Osteocyte (in vitro differentiated cells): ENCODE measurements at regions not wholly inside any gene's neighbourhood (a gene's known extent, or its start where the extent isn't known, plus 50 kb on each side); places are given as distances from the start of the nearest gene placed in this dataset.

Source experiments
- DNase-seq: peaks from one replicate; pipeline ENCODE4 v3.0.0; 2021; ENCODE audit warnings: mixed read lengths; ENCODE audit not compliant: unreplicated experiment; ENCODE audit errors: extremely low spot score
- H3K27ac Mint-ChIP-seq: one replicate; pipeline ENCODE4 v1.8.0; 2021; ENCODE audit warnings: mild to moderate bottlenecking, mixed read lengths; ENCODE audit not compliant: unreplicated experiment
- H3K27me3 Mint-ChIP-seq: one replicate; pipeline ENCODE4 v1.8.0; 2021; ENCODE audit warnings: mixed read lengths; ENCODE audit not compliant: unreplicated experiment
- H3K36me3 Mint-ChIP-seq: one replicate; pipeline ENCODE4 v1.8.0; 2021; ENCODE audit warnings: mixed read lengths; ENCODE audit not compliant: unreplicated experiment
- H3K4me1 Mint-ChIP-seq: one replicate; pipeline ENCODE4 v1.8.0; 2021; ENCODE audit warnings: mixed read lengths; ENCODE audit not compliant: unreplicated experiment
- H3K4me3 Mint-ChIP-seq: one replicate; pipeline ENCODE4 v1.8.0; 2021; ENCODE audit warnings: mild to moderate bottlenecking, moderate library complexity, mixed read lengths; ENCODE audit not compliant: unreplicated experiment
- H3K9me3 Mint-ChIP-seq: one replicate; pipeline ENCODE4 v1.8.0; 2021; ENCODE audit warnings: mixed read lengths; ENCODE audit not compliant: unreplicated experiment
- TF ChIP-seq, protein P1 (sequence below): fragments of 200-600 bp; sonication (generic); IDR thresholded peaks from 2 replicates; pipeline ENCODE4 v1.5.0; 2021; ENCODE audit warnings: antibody characterized with exemption, mild to moderate bottlenecking, moderate library complexity

DNA sequence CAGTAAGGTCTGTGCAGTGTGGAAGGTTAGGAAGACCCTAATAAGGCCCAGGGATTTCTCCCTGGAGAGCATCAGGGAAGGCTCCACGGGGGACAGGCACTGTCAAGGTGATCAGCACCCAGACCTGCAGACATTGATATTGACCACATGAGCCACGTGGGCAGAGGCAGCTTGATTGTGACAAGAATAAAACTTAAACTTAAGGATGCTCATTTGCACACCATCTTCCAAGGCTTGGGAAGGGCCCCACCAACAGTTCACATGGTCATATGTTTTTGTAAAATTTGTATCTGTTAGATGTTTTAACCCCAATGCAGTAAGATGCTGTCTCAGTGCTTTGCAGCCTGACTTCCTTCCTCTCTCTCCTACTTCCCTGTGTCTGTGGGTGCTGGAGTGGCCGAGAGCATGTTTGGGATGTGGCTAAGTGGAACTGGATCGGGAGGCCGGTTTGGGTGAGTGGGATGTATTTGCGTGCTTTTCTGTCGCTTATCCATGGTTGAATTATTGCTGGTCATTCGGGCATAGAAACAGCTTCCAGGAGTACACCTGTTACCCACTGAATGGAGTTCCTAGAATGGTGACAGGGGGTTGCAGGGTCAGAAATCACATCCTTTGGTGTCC, 49.8 kb upstream of the OLIG2 start:
- Mint-ChIP-seq H3K4me3 (no peak overlapping the region), H3K27me3 (peaks cover 31% of the 10 kb centered on the region), H3K4me1 (no peaks in the 10 kb centered on the region), H3K36me3 (no peaks in the 10 kb centered on the region), H3K9me3 (no peaks in the 10 kb centered on the region), H3K27ac (no peak overlapping the region)
- DNase-seq: peak; percentile 57
- TF ChIP-seq, protein P1, sequence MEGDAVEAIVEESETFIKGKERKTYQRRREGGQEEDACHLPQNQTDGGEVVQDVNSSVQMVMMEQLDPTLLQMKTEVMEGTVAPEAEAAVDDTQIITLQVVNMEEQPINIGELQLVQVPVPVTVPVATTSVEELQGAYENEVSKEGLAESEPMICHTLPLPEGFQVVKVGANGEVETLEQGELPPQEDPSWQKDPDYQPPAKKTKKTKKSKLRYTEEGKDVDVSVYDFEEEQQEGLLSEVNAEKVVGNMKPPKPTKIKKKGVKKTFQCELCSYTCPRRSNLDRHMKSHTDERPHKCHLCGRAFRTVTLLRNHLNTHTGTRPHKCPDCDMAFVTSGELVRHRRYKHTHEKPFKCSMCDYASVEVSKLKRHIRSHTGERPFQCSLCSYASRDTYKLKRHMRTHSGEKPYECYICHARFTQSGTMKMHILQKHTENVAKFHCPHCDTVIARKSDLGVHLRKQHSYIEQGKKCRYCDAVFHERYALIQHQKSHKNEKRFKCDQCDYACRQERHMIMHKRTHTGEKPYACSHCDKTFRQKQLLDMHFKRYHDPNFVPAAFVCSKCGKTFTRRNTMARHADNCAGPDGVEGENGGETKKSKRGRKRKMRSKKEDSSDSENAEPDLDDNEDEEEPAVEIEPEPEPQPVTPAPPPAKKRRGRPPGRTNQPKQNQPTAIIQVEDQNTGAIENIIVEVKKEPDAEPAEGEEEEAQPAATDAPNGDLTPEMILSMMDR: no peak
